ENCODE measurements at regions not wholly inside any gene's neighbourhood (a gene's known extent, or its start where the extent isn't known, plus 50 kb on each side); places are given as distances from the start of the nearest gene placed in this dataset.

DNA sequence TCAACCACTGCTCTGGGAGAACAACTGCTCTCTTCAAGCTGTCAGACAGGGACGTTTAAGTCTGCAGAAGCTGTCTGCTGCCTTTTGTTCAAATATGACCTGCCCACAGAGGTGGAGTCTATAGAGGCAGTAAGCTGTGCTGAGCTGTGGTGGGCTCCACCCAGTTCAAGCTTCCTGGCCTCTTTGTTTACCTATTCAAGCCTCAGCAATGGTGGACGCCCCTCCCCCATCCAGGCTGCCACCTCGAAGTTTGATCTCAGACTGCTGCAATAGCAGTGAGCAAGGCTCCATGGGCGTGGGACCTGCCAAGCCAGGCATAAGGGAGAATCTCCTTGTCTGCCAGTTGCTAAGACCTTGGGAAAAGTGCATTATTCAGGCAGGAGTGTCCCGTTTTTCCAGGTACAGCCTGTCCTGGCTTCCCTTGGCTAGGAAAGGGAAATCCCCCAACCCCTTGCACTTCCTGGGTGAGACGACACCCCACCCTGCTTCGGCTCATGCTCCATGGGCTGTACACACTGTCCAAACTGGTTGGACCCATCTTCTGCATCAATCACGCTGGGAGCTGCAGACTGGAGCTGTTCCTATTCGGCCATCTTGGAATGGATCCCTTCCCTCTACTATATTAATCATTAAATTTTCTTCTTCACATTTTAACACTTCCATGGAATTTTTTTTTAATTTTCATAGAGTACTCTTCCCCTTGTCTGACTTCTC lies 167.0 kb upstream of the UBE2E2 start:
- DNase-seq: no peak

DNA sequence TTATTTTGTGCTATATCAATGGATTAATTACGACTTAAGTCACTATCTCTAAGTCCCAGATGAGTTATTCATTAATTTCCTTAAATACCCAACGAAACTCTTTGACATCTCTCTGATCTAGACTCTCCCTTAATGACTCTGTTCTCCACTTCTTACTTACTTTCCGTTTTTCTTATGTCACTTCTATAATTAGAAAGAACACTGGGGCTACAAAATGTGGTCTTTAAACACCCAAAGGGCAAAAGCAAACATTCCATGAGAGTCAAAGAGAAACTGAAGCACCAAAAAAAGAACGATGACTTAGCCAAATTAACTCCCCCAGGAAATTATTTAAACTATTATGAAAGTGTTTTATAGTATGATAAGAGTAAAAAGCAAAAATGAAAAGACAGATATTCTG lies 166.4 kb upstream of the UBE2E2 start:
- DNase-seq: no peak

DNA sequence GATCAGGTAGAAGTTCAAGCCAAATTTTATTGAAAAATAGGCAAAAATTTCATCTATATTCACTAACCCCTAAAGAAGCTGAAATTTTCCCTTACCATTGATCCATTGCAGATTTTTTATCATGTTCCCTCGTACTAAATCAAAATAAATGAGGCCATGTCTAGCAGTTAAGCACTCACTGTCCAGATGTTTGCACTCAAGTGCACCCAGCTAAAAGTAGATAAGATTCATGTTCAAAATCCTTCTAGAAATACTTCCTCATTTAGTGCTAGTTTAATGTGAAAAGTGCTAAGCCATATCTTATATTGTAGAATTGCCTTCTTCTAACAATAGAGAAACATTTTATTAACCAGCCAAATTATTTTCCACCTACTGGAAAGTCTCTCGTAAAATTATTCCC lies 164.7 kb upstream of the UBE2E2 start:
- no peak for DNase-seq

DNA sequence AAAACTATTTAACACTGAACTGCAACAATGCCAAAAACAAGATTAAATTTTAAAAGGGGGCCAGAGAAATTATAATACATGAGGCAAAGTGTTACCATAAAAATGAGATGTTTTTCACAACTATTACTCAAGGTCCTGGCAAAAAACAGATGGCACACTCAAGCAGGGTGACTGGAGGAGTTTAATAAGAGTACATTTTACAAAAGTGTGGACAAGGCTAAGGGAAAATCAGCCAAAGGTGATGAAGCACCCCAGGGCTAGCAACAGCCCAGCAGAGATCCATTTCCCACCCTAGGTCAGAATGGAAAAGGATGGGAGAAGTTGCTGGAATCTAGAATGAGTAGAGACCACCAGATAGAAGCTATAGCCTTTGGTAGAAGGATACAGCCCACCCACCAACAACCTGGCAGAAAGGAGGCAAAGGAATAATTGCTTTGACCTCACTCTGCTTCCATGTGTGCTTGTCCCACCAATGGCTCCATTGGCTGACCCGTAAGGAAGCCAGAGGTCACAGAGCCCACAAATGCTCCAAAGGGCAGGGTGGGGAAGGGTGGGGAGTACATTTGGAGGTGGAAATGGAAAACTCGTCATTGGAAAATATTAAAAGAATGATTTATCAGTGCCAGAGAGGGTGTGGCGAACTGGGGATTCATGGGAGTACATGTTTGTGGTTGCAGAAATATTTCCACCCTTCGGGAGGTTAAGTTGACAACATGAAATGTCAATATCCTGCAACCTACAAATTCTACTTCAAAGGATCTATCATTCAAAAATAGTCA lies 161.0 kb upstream of the UBE2E2 start:
- DNase-seq: no peak

DNA sequence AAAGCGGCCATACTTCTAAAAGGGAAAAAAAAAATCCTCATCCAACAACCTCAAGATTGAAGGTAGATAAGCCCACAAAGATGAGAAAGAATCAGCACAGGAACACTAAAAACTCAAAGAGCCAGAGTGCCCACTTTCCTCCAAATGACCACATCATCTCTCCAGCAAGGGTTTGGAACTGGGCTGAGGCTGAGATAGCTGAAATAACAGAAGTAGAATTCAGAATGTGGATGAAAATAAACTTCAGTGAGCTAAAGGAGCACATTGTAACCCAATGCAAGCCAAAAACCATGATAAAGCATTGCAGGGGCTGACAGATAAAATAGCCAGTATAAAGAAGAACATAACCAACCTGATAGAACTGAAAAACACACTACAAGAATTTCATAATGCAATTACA lies 158.7 kb upstream of the UBE2E2 start:
- no peak for DNase-seq

DNA sequence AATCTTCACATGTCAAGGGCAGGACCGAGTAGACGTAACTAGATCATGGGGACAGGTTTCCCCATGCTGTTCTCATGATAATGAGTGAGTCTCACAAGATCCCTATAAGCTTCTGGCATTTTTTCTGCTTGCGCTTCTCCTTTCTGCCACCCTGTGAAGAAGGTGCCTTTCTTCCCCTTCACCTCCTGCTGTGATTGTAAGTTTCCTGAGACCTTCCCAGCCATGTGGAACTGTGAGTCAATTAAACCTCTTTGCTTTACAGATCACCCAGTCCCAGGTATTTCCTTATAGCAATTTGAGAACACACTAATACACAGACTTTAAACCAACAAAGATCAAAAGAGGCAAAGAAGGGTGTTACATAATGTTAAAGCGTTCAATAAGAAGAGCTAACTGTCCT lies 156.6 kb upstream of the UBE2E2 start:
- no peak for DNase-seq

DNA sequence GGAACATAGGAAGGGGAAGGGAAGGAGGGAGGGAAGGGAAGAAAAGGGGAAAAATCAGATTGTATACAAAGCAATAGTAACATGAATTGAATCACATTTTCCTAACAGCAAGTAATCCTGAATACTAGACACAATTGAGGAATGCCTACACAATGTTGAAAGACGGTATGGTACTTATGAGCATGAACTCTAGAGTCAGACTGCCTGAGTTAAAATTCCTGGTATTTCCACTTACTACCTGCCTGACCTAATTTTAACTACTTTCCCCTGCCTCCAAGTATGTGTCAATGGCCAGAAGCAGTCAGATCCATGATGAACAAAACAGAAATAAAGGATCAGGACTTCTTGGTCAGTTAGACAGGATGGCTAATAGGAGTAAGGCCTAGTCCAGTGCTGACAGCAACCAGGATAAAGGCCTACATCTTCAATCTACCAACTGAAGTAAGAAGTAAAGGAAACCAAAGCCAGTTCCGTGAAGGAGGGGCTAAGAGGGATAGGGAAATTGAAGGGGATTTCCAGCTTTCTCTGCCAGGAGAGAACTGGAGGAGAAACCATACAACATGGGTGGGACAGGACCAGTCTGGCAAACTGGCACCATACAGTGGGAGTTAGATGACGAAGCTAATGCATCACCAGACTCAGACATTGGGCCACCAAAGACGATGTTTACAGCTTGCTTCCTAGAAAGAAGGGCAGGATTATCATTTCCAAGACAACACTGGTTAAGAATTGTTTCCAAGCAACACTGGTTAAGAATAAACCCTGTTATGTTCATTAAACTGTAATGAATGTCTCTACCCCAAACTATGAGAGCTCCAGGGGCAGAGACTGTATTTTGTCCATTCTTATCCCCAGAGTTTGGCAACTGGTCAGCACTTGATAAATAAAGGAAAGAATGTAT lies 151.6 kb upstream of the UBE2E2 start:
- DNase-seq: no peak

DNA sequence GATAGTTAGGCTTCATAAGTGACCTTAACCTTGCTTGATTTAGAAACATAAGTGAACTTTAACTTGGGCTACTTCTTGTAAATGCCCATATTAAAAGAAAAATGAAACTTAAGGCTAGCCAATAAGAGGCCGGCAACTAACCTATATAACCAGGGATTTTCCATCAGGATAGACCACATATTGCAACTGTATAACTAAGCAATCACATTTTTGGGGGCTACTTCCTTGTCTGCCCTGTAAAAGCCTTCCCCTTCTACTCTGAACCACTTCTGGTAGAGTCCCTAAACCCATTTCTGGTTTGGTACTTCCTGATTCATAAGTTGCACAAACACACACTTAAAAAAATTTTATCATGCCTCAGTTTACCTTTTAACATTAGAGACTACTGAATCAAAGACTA lies 150.9 kb upstream of the UBE2E2 start:
- DNase-seq: no peak

DNA sequence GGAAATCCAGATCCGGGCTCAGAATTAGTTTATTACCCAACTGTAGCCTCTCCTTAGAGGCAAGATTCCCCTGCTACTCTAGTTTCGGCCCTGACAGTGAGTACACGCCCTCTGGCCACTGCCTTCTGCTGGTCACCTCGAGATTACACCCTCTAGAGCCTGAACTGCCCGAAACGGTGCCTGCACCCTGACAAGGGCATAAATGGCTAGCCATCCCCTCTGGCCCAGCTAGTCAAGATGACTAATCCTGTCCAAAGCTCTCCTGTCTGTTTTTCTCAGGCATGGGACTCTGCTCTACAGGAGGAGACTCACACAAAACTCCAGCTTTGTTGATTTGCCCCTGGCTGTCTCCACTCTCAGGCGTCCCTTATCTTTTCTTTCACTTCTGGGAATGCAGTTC lies 150.5 kb upstream of the UBE2E2 start:
- DNase-seq: no peak

DNA sequence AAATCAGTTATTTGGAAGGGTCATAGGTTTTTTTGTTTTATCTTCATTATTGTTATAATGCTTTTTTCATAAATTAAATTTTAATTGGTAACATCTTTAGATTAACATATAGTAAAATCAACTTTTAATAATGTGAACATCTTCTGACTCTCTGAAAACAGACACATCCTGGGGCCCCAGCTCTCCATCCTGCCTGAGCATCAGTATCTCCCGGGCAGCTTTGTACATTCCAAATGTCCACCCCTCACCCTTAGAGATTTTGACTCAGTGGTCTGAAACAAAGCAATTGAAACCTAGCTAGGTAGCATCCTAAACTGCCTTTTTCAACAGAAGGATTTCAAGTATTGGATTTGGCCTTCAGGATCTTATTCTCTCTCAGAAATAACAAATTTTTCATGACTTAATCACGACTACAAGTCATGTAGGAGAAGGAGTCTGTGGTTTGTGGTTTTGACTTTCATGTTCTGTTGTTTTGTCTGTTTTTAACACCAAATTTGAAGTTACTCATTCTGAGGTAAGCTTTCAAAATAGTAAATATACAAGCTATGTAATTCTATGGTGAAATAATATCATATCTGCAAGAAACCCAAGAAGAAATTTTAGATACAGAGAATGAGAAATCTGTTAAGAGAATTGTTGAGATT lies 147.3 kb upstream of the UBE2E2 start:
- peak; percentile 12 for DNase-seq

DNA sequence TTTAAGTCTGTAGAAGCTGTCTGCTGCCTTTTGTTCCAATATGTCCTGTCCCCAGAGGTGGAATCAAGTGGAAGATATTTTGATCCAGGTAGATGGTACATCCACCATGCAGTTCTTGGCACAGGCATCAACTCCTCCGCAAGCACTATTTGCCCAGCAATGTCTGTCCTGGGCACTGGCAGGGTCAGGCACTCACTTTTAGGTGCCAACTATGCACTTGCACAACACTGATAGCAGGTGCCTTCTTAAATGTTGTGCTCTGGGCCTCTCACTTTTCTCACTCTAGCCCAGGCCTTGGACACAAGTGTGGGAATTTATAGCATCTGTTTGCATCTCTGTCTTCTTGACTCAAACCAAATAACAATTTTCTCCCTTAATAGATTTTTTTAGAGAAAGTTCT lies 140.5 kb upstream of the UBE2E2 start:
- no peak for DNase-seq

DNA sequence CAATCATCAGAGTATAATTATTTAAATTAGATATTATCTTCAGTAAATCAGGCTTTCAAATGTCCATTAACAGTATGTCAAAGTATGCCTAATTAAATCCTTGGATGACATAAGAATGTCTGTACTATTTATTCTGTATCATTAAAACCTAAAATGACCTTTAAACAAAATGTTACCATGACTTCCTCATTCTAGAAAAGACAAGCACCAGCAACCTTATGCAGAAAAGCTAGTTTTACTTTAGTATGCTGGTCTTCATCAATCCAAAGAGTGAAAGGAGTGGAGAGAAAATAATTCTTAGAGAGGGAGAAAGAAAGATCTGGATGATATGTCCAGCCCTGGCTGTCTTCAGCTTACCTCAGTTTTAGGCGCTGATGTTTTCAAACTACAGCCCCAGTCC lies 140.1 kb upstream of the UBE2E2 start:
- DNase-seq: no peak

DNA sequence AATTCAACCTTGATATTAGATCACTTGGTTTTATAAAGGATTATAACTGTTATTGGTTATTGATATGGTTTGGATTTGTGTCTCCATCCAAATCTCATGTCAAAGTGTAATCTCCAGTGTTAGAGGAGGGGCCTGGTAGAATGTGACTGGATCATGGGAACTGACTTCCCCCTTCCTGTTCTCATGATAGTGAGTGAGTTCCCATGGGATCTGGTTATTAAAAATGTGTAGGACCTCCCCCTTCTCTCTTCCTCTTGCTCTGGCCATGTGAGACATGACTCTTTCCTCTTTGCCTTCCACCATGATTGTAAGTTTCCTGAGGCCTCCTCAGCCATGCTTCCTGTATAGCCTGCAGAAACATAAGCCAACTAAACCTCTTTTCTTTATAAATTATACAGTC lies 136.0 kb upstream of the UBE2E2 start:
- DNase-seq: no peak

DNA sequence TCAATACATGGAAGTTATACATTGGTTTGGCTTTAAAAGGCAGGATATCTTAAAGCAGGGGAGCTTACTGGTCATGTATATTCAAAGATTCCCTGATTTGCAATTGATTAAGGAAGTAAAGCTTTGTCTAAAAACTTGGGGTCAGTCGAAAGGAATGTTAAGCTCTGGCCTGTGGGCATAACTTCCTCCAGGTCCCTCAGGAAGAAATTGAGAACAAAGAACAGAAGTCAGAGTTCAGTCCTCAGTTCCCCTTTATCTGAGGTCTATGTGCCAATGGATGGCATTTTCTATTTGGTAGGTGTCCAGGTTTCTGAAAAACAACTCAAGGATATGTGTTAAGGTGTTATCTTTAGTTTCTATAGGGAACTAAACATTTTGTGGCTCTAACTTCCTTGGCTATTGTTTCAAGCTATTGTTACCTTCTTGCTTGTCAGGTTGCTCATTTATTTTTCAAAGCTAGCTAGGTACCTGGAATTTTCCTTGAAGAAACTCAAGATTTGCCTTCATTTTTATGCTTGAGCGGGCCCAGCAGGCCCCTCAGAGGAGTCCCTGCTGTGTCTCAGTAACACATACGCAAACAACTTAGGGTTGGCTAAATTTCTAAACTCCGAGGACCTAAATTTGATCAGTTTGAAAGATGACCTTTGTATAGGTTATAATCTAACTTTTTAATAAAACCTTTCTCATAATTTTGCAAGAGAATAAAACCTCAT lies 135.0 kb upstream of the UBE2E2 start:
- no peak for DNase-seq

DNA sequence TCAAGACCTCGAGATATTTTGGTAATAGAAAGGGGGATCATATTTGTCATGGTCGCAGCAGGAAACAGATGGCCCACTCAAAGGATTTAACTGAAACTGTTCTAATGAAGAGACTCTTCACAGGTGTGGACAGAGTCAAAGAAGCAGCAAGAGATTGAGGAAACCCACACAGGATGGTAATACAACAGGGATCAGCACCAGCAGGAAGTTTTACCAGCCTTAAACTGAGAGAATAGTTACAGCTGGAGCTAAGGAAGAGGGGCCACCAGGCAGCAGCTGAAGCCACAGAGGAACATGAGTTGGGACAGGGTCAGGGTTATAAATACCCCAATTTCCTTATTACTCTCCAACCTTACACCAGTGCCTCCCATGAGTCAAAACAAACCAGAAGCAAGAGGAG lies 131.8 kb upstream of the UBE2E2 start:
- DNase-seq: no peak

DNA sequence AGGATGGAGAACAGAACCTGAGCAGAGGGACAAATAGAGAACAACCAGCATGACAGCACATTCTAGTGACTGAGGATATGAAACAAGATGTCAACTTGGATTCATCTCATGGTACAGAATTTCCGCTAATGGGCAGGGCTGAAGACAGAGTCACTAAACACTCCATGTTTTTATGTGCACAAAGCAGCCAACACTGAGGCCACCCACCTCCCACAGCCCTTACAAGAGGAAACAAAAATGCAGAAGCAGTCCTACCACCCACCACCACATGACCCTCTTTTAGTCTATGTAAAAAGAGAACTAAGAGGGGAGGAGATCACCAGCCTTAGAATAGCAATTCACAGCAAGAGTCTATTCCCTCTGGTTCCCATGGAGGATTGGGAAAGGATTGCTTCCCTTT lies 131.4 kb upstream of the UBE2E2 start:
- DNase-seq: no peak

DNA sequence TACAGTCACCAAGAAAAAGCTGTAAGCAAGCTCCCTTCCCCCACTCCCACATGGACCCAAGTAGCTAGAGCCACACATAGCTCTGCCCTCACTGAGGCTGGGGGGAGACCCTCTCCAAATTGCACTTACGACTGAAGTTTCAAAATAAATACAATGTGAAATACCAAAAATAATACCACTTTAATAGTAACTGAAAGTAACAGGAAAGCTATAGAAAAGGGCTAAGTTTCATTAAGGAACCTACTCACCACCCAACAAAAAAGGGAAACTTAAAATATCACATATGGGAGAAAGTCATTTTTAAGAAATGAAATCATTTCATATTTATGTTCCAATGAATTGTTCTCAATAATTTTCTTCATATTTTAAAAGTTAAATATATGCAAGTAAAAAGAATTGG lies 130.4 kb upstream of the UBE2E2 start:
- no peak for DNase-seq

DNA sequence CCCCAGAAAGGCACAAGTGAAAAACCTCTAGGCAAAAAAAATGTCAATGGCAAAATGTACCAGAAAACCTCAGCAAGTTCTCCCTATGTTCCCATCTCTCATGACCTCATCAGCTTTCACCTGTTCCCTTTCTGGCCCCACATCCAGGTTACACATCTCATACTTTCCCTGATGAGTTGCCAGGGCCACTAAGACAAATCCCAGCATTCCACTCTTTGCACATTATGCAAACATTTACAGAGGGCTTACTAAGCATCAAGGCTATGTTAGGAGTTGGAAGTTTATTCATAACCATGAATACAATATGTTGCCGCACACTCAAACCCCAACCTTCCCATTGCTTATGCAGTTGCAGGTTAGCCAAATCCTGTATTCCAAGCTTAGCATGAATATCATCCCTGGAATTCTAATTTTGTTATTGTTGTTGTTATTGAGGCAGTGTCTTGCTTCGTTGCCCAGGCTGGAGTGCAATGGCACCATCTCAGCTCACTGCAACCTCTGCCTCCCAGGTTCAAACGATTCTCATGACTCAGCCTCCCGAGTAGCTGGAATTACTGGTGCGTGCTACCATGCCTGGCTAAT lies 129.3 kb upstream of the UBE2E2 start:
- no peak for DNase-seq

DNA sequence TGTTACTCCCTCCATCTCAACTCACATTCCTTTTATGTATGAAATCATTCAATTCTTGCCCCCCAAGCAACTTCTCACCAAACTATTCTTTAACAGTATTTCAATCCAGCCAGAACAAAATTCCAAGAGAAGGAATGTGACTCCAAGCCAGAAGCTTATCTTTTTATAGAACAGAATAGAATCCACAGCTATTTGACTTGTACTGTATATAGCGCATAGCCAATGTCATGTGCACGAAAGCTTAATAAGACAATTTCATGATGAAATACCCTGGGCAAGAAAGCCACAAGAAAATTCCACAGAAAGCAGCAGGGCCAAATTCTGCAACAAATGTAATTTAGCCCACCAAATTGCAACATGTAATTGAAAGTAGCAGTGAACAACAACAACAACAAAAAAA lies 127.6 kb upstream of the UBE2E2 start:
- DNase-seq: no peak

DNA sequence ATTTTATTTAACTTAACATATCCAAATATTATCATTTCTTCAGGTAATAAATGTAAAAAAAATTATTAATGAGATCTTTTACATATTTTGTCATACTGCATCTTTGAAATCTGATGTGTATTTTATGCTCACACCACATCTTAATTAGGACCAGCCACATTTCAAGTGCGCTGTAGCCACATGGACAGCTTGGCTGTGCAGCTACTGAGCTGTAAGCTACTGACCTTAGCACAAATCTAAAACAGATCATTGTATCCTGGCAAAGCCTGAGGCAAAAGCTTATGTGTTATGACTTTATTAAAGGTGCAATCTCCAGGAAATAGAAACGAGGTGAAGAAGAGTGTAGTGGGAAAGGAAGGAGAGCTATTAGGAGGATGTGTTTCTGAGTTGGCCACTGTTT lies 126.7 kb upstream of the UBE2E2 start:
- DNase-seq: no peak

DNA sequence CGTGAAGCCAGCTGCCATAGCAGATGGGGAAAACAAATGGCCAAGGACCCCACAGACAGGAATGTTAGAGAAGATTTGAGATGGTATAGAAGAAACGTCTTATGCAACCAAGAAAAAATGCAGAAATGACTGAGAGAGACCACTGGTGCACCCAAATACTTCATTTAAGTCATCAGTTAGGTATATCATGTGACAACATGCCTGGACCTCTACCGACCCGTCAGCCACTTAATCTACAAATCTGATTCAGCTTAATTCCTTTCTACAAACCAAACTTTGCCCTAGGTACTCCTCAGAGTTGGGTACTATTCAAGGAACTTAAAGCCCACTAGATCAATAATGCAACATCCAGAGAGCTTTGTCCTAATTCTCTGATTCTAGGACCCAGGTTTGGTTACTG lies 126.0 kb upstream of the UBE2E2 start:
- no peak for DNase-seq

DNA sequence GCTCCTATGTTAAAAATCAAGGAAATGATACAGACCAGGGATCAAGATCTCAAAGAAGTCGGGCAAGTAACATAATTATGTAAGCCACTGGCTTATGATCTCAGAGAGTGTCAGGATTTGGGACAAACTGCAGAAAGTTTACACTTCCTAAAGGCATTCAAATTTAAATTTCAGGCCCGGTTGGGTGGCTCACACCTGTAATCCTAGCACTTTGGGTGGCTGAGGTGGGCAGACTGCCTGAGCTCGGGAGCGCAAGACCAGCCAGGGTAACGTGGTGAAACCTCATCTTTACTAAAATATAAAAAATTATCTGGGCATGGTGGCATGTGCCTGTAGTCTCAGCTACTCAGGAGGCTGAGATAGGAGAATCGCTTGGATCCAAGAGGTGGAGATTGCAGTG lies 124.4 kb upstream of the UBE2E2 start:
- DNase-seq: no peak
